NK-92 treated with Interleukin-12 subunit alpha and Interleukin-12 subunit beta, amount 100 ng/mL, for 24 hours (cell line): ENCODE measurements at regions not wholly inside any gene's neighbourhood (a gene's known extent, or its start where the extent isn't known, plus 50 kb on each side); places are given as distances from the start of the nearest gene placed in this dataset.
"Not testable (repeated sequence)": the region's sequence is repeated elsewhere in the genome, so short reads cannot be mapped to it uniquely, and the experiment has no call there.

ENCODE experiments used
- DNase-seq: peaks from one replicate; lab custom pipeline; 2025; lab: John Stamatoyannopoulos, UW

DNA sequence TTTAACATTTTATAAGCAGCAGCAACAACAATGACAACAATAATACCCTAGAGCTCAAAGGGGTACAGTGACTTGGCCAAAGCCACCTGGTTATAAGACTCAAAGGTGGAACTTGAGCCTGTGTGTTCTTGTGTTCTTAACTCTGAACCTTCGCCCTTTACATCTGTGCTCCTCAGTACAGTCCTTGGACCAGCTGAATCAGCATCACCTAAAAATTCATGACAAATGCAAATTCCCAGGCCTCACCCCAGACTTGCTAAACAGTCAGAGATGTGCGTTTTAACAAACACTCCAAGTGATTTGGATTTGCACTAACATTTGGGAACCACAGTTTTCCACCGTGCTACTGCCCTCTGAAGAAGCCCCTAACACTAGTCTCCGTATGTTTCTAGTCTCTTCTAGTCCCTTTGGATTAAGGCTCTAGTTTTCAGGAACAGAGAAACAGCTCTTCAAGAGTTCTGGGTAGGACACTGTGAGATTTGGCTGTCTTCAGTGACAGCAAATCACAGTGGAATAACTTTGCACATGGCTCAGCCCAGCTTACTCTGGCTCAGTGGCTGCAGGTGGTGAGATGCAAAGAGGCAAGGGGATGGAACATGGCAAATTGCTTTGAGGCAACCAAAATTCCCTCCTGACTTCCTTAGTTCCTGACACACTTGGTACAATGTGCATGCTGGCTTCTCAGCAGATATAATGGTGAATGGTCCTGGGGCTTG lies 151.0 kb upstream of the CDH11 start:
- no peak for DNase-seq

GRCh38 chr16:65271996-65272395 lies 150.1 kb upstream of the CDH11 start:
- DNase-seq = no peak

DNA sequence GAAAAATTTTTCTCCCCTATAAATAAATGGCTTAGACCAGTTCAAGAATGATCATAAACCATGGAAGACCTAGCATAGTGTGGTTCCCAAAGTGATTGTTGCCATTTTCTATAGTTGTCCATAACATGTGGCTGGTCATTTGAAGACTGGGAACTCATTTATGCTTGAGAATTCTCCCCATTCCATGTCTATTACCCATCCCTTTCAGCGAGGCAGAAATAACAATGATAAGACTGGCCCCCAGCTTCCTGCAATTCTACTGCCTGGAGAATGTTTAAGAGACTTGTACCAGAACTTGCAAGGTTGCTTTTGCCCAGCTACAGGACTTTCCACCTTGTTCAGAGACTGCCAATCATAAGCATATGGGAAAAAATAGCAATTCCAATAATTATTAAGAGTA lies 146.5 kb upstream of the CDH11 start:
- DNase-seq = no peak

GRCh38 chr16:65263896-65264295 lies 142.0 kb upstream of the CDH11 start:
- no peak for DNase-seq

DNA sequence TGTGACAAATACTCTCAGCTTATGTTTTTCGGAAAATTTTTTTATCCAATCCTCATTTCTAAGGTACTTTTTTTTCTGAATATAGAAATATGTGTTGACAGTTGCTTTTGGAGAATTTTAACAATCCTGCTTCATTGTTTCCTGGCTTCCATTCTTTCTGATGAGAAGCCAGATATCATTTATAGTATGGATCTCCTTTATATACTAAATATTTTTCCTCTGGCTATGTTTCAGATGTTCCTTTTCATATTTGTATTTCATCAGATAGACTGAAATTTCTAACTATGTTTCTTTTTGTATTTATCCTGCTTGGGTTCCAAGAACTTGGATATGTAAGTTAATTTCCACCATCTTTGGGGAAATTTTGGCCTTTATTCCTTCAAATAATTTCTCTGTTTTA lies 138.9 kb upstream of the CDH11 start:
- DNase-seq = no peak

DNA sequence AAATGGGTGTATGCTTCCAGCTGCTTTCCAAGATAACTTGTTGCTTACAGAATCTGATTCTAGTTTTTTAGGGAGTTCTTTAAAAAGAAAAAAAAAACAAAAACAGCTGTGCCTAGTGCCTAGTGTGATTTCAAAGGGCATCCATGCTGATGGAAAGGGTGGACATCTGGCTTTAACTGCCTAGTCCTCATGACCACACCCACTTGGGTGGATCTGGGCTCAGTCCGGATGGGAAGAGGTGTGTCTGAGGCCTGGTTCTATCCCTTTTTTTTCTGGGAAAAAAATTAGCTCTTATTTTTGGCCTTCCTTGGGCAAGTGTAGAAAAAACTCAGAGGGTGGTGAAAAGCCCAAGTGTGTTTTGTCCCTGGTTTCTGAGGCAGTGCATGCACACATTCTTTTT lies 132.3 kb upstream of the CDH11 start:
- DNase-seq = no peak

DNA sequence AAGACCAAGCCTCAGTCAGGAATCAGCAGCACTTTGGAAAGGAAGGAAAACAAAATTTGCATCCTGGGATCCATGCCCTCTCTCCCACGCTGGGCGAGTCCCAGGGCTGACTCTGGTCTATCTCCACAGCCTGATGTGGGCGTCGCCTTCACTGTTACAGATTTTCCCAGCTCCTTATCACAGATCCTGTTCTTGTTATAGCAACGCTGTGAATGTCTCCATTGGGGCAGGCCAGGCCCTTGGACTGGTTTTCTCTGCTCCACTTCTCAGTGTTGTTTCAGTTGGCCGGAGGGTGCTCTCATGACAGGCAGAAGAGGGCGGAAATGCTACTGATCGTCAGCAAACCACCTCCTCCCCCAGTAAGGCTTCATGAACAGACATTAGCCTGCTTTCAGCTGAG lies 127.9 kb upstream of the CDH11 start:
- DNase-seq = no peak

DNA sequence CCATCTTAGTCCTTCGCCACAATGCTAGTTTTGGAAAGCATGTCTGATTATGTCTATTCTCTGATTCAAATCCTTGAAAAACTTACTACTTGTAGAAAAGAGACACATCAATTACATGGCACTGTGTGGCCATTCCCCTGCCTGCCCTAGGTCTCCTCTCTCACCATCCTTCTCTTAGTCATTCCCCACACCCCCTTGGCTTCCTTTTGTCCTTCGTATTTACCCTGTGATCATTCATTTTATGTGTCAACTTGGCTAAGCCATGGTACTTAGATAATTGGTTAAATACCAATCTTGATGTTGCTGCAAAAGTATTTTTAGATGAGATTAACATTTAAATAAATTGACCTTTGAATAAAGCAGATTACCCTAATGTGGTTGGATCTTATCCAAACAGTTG lies 122.9 kb upstream of the CDH11 start:
- no peak for DNase-seq

DNA sequence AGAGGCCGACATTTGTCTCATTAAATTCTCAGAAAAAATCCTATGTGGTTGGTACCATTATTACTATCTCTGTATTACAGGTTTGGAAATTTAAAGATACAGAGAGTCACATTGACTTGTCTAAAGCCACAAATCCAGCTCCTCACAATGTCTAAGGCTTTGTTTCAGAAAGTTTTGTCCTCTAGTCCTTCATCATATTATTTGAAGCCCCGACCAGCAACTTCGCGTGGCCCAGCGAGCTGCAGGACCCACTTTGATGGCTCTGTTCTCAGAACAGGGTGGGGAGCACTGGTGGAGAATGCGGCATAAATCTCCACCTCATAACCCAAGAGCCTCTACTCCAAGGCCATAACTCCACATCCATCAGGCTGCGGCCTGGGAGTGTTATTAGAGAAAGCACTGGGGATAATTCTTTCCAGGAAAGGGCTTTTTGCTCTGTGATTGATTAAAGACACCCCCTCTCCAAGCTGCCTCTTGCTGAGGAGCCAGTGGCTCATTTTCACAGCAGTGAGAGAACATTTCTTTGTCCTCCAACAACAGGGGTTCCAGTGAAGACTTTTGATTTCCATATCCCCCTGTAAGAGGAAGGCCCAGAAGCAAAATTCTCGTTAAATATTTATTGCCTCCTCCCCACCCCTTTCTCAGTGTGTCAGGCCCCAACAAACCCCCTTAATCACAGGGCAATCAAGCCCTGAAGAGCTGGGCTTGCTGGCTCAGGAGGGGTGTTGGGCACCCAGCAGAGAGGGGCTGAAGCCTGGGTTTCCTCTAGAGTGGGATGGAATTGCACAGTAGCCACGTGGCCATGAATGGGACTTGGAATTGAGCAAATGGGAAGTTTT lies 113.7 kb upstream of the CDH11 start:
- no peak for DNase-seq

GRCh38 chr16:65234721-65235320 lies 113.0 kb upstream of the CDH11 start:
- DNase-seq = not testable (repeated sequence)

DNA sequence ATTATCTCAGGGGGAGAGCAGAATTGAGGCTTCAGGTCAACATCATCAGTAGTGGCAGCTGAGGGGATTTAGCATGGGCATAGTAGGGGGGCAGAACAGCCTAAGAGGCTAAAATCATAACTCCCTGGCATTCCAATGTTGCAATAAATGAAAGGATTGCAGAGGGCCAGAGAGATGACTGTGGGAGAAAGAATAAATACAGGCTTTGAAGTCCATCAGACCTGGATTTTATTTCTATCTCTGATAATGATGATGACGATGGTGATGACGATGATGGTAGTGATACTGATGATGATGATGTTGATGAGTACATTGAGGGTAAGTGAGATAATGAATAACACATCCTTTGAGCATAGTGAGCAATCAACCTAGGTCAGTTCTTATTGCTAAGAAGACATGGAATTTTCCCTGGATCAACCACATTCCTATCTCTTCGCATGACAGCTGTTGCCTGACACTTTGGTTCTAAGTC lies 107.4 kb upstream of the CDH11 start:
- DNase-seq = no peak

- DNase-seq = no peak
These were observed 105.4 kb upstream of the CDH11 start for GRCh38 chr16:65227150-65227835.

DNA sequence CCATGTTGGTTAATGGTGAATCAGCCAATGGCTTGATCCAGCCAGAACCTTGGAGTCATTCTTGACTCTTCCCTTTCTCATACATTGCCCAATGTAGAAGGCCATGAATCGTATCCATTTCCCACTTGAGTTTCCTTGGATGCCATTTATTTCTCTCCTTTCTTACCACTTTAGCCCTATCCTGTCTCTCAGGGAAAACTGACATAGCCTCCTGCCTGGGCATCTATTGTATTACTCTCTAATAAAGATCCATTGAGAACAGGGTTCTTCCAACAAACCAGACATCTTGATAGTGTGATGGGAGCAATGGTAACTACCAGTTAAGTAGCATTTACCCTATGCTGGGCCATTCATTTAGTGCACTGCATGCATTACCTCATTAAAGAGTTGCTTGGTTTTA lies 104.2 kb upstream of the CDH11 start:
- no peak for DNase-seq

- no peak for DNase-seq
These were observed 103.6 kb upstream of the CDH11 start for GRCh38 chr16:65225488-65225887.

- DNase-seq = no peak
These were observed 103.1 kb upstream of the CDH11 start for GRCh38 chr16:65224994-65225393.

- no peak for DNase-seq
These were observed 102.6 kb upstream of the CDH11 start for GRCh38 chr16:65224471-65224870.

DNA sequence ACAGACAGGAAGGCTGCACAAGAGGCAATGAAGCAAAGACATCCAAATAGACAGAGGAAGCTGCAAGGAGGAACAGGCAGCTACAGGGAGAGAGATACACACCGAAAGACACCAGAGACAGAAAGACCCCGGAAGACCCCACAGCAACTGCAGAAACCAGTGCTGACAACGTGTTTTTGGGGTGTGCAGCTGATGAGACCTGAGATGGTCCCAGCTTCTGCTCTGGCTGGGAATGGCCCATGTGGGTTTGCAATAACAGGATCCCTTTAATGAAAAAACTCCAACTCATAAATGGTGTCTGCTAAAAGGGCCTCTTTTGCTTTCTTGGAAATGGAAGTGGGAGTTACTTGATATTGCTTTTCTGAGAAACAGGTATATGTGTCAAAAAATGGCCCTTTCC lies 101.5 kb upstream of the CDH11 start:
- no peak for DNase-seq

GRCh38 chr16:65222536-65222935 lies 100.7 kb upstream of the CDH11 start:
- DNase-seq = no peak

GRCh38 chr16:65222049-65222448 lies 100.2 kb upstream of the CDH11 start:
- DNase-seq = no peak

DNA sequence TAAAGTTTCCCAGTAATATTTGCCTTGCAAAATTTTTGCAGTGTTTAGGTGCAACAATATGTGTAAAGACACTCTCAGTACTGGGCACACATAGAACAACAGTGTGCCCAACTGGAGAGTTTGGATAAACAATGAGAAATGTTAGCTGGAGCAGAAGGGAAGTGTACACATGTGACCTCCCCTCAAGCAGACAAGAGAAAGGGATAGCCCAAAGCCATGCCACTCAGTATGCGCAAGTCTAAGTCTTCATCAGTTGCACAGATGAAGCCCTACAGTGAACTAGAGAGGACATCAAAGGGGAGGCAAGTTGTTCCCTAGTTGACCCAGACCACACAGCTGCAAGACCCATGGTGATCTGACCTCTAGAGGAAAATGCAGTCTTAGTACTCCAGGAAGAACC lies 97.9 kb upstream of the CDH11 start:
- DNase-seq = no peak

DNA sequence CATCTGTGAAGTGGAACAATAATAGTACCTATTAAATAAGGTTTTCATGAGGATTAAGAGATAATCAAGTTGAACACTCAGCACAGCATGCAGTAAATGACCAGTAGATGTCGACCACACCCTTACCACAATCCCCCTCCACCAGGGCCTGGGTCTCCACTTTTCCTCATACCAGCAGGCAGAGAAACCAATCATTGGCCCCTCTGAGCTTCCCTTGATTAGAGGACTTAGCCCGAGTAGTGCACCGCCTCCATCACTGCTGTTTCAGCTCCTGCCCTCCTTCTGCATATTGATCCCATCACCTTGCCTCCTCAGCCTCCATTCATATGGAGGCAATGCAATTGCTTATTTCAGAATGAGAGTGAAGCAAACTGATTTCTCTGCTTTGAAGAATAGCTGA lies 96.5 kb upstream of the CDH11 start:
- no peak for DNase-seq

DNA sequence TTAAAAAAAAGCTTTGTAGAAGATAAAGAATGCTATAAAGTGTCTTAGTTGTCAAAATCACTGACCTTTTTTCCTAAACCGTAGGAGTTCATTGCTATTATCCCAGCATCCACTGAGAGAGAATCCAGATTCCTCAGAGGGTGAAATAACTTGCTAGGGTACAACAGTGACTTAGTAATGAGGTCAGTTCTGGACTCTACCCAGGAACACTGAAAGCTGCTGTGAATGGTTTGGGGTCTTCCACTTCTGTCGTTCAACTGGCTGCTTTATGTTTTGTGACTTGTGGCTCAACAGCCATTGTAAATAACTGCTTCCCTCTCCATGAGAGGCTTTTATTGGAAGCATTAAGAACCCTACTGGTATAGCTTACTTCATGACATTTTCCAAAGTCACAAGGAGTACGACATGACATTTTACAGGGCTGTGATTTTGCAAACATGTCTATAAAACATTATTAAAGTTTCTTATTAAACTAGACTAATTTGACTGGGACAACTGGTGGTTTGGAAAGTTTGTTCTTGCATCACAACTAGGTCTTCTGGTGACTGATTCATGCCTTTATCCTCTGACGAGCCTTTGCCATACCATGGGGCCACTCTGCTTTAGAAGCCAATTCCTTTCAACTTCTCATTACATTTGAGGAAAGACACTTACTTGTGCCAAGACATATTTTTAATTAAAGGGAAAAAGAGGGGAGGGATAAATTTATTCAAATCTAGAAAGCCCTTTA lies 92.2 kb upstream of the CDH11 start:
- DNase-seq = no peak
